22Rv1 (cell line): ENCODE measurements at regions not wholly inside any gene's neighbourhood (a gene's known extent, or its start where the extent isn't known, plus 50 kb on each side); places are given as distances from the start of the nearest gene placed in this dataset.

Source experiments
- ZFX ChIP-seq: fragments of 450-650 bp; IDR thresholded peaks from 2 replicates; pipeline ENCODE4 v1.6.1; 2017; ENCODE audit warnings: antibody characterized with exemption, borderline replicate concordance
- TF ChIP-seq, protein P1 (sequence below): fragments of 450-650 bp; IDR thresholded peaks from 2 replicates; pipeline ENCODE4 v1.5.1; 2017; ENCODE audit warnings: mild to moderate bottlenecking

DNA sequence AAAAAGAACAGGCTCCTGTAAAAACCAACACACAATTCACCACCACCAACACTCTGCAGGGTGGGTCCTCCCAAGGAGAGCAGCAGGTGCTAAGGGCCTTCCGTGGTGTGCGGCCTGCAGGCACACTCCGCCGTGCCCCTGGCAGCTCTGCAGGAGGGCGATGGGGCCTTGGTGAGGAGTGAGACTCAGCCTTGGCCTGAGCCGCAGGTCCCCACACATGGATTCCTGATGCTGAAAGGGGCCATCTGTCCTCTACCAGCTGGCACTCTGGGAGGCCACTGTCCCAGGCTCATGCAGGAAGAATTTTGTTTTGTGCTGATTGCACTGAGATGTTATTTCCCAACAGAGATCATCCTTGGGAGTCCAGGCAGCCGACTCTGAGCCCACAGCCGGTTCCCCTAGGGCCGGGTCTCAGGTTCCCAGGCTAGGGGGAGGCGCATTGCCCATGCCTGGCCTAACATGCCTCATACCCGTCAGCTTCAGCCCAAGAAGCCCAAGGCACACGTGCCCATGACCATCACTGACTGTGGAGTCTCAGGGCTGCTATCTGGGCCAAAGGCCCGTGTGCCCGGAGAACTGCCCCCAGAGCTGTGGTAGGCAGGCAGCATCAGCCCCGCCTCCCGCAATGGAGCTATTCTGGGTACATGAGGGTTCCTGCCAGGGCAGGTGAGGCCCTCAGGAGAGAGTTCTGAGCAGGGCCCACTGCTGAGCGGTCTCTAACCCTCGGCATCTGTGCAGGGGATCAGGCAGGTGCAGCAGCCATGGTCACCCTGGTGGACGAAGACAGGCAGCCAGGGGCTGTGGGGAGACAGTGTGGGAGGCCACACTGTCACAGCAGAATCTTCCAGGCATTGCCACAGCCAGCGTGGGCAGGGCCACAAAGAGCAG, 97.9 kb upstream of the ZNF469 start:
- TF ChIP-seq, protein P1, sequence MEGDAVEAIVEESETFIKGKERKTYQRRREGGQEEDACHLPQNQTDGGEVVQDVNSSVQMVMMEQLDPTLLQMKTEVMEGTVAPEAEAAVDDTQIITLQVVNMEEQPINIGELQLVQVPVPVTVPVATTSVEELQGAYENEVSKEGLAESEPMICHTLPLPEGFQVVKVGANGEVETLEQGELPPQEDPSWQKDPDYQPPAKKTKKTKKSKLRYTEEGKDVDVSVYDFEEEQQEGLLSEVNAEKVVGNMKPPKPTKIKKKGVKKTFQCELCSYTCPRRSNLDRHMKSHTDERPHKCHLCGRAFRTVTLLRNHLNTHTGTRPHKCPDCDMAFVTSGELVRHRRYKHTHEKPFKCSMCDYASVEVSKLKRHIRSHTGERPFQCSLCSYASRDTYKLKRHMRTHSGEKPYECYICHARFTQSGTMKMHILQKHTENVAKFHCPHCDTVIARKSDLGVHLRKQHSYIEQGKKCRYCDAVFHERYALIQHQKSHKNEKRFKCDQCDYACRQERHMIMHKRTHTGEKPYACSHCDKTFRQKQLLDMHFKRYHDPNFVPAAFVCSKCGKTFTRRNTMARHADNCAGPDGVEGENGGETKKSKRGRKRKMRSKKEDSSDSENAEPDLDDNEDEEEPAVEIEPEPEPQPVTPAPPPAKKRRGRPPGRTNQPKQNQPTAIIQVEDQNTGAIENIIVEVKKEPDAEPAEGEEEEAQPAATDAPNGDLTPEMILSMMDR = no peak
- no peak for TF ChIP-seq ZFX
